ENCODE measurements at regions not wholly inside any gene's neighbourhood (a gene's known extent, or its start where the extent isn't known, plus 50 kb on each side); places are given as distances from the start of the nearest gene placed in this dataset.
A peak's percentile ranks its signal among the peaks of the same experiment; 100 is the strongest.

DNA sequence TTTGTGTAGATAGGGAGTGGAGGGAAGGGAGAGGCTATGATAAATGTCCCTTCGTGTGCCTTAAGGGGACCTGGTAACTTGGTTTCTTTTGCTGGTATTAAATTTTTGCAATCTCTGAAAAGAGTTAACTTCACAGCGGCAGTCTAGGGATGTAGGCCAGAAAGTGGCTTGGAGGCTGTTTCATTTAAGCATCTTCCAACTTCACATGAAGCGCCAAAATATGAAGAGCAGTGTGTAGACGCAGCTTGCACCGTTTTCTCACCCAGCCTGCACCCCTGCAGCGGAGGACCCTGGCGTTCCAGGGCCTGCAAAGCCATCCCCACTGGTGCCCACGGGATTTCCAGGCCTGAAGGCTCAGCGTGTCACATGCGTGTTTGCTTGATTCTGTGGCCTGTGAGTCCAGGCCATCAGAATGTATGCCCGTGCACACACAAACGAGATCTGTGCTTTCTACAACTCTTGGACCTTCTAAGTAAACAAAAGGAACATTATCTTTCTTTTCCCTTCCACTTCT, 87.2 kb upstream of the EPB41L3 start:
- no peak for DNase-seq
- Histone ChIP-seq H3K4me3 (peak overlapping the region; percentile 59 to 88 (median 62)), H3K4me1 (peaks cover 18 to 36% (median 30%) of the 10 kb centered on the region in 4 donors), H3K27ac (no peak overlapping the region), H3K27me3 (peaks cover 0 to 59% (median 34%) of the 10 kb centered on the region in 3 donors), H3K36me3 (no peaks in the 10 kb centered on the region), H3K9me3 (no peaks in the 10 kb centered on the region)
- intact Hi-C loops (cut with DNase I; ENCODE audit: low total_unique reads) = no loop called here
- TF ChIP-seq EP300 (IDR thresholded peaks at IDR 0.05) (no peak), POLR2A (IDR thresholded peaks at IDR 0.05) (no peak), POLR2AphosphoS5 (IDR thresholded peaks at IDR 0.05) (no peak)
- TF ChIP-seq, protein P1, sequence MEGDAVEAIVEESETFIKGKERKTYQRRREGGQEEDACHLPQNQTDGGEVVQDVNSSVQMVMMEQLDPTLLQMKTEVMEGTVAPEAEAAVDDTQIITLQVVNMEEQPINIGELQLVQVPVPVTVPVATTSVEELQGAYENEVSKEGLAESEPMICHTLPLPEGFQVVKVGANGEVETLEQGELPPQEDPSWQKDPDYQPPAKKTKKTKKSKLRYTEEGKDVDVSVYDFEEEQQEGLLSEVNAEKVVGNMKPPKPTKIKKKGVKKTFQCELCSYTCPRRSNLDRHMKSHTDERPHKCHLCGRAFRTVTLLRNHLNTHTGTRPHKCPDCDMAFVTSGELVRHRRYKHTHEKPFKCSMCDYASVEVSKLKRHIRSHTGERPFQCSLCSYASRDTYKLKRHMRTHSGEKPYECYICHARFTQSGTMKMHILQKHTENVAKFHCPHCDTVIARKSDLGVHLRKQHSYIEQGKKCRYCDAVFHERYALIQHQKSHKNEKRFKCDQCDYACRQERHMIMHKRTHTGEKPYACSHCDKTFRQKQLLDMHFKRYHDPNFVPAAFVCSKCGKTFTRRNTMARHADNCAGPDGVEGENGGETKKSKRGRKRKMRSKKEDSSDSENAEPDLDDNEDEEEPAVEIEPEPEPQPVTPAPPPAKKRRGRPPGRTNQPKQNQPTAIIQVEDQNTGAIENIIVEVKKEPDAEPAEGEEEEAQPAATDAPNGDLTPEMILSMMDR (IDR thresholded peaks at IDR 0.05) = no peak
- WGBS, 5 donors = 61 to 65% (median 65%) methylated on average over 12 of the region's 12 CpGs

DNA sequence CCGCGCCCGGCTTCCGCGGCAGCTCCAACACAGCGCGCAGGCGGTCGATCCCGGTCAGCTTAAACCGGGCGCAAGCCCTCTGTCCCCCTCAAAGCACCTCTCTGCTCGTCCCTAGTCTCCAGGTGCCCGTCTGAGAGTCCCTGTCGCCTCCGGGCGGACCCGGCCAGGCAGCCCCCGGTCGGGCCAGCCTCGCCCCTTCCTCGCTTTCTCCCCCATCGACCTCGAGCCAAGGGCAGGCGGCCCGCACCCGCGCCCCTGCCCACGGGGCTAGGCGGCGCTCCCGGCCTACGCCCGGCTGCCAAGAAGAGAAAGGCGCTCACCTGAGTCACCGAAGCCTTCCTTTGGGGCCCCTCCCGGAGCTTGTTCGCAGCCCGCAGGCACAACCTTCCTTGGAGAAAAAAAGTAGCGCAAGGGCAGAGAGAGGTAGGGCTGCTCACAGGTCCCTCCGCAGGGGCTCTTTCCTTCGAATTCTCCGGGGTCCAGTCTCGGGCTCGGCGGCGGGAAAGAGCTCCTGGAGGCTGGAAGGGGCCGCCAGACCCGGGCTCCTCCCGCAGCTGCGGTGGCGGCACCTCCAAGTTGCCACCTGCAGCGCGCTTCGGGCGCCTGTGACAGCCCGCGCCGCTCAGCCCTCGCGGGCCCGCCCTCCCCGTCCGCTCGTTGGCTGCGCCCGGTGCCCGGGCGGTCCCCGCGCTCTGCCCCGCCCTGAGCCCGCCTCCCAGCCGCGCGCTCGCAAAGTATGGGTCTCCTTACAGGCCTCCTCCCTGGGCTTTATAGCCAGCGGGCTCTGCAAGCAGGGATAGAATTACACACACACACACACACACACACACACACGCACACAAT, 86.5 kb upstream of the EPB41L3 start:
- 1 to 4% (median 3%) methylated on average over 34 to 79 of the region's 79 CpGs for WGBS, 5 donors
- no peak for TF ChIP-seq EP300 (IDR thresholded peaks at IDR 0.05)
- TF ChIP-seq POLR2AphosphoS5 (IDR thresholded peaks at IDR 0.05) = peak in 1 of 3 donors; percentile 1
- TF ChIP-seq, protein P1 (IDR thresholded peaks at IDR 0.05) = no peak
- H3K27me3 ChIP-seq = peaks cover 0 to 65% (median 34%) of the 10 kb centered on the region in 3 donors

GRCh38 chr18:5628512-5629255, 84.9 kb upstream of the EPB41L3 start:
- H3K4me3 ChIP-seq = peak overlapping the region; percentile 59 to 88 (median 62)
- no peaks in the 10 kb centered on the region for H3K9me3 ChIP-seq
- intact Hi-C loops (cut with DNase I; ENCODE audit: low total_unique reads) = no loop called here
- peak; percentile 31 to 81 for DNase-seq
- TF ChIP-seq, protein P1 (IDR thresholded peaks at IDR 0.05) = no peak
- TF ChIP-seq POLR2AphosphoS5 (IDR thresholded peaks at IDR 0.05) (no peak), EP300 (IDR thresholded peaks at IDR 0.05) (no peak)
- 1 to 5% (median 3%) methylated on average over 13 to 90 of the region's 90 CpGs for WGBS, 5 donors
- H3K36me3 ChIP-seq = no peaks in the 10 kb centered on the region
- H3K27me3 ChIP-seq = peaks cover 0 to 77% (median 34%) of the 10 kb centered on the region in 3 donors
- peak overlapping the region; percentile 46 to 80 (median 74) for H3K27ac ChIP-seq
- peaks cover 18 to 36% (median 30%) of the 10 kb centered on the region in 4 donors for H3K4me1 ChIP-seq

More for the DNA sequence above, 86.5 kb upstream of the EPB41L3 start:
- no peaks in the 10 kb centered on the region for H3K36me3 ChIP-seq
- H3K9me3 ChIP-seq = no peaks in the 10 kb centered on the region
- peak overlapping the region; percentile 6 to 80 (median 74) for H3K27ac ChIP-seq
- peak; percentile 50 to 91 for DNase-seq
- H3K4me1 ChIP-seq = peaks cover 18 to 36% (median 30%) of the 10 kb centered on the region in 4 donors
- H3K4me3 ChIP-seq = peak overlapping the region; percentile 59 to 88 (median 62)
- intact Hi-C loops (cut with DNase I; ENCODE audit: low total_unique reads) = no loop called here
